GM21619 (cell line): ENCODE measurements at regions not wholly inside any gene's neighbourhood (a gene's known extent, or its start where the extent isn't known, plus 50 kb on each side); places are given as distances from the start of the nearest gene placed in this dataset.
"Not testable (repeated sequence)": the region's sequence is repeated elsewhere in the genome, so short reads cannot be mapped to it uniquely, and the experiment has no call there.

Source experiments
- ATAC-seq: cut with Tn5 transposase; IDR thresholded peaks from one replicate; pipeline ENCODE4 v1.9.1; 2021; ENCODE audit not compliant: unreplicated experiment

GRCh38 chr2:2773692-2774091 is 442.6 kb upstream of the MYT1L start:
- ATAC-seq: no peak

GRCh38 chr2:2773080-2773479 is 442.0 kb upstream of the MYT1L start:
- not testable (repeated sequence) for ATAC-seq

GRCh38 chr2:2771721-2772411 is 440.8 kb upstream of the MYT1L start:
- no peak for ATAC-seq

GRCh38 chr2:2769481-2770431 is 438.7 kb upstream of the MYT1L start:
- no peak for ATAC-seq

GRCh38 chr2:2768476-2768875 is 437.4 kb upstream of the MYT1L start:
- no peak for ATAC-seq

GRCh38 chr2:2767837-2768236 is 436.8 kb upstream of the MYT1L start:
- ATAC-seq: no peak

- no peak for ATAC-seq
These were observed 434.9 kb upstream of the MYT1L start for GRCh38 chr2:2765839-2766495.

GRCh38 chr2:2765176-2765800 is 434.2 kb upstream of the MYT1L start:
- ATAC-seq: no peak

GRCh38 chr2:2764739-2765138 is 433.7 kb upstream of the MYT1L start:
- no peak for ATAC-seq

- no peak for ATAC-seq
These were observed 432.9 kb upstream of the MYT1L start for GRCh38 chr2:2764001-2764355.

GRCh38 chr2:2763351-2764000 is 432.4 kb upstream of the MYT1L start:
- ATAC-seq: no peak

- no peak for ATAC-seq
These were observed 431.8 kb upstream of the MYT1L start for GRCh38 chr2:2762913-2763312.

- no peak for ATAC-seq
These were observed 431.3 kb upstream of the MYT1L start for GRCh38 chr2:2762166-2762908.

- no peak for ATAC-seq
These were observed 427.8 kb upstream of the MYT1L start for GRCh38 chr2:2758793-2759367.

GRCh38 chr2:2757764-2758163 is 426.7 kb upstream of the MYT1L start:
- ATAC-seq: no peak

GRCh38 chr2:2756886-2757285 is 425.8 kb upstream of the MYT1L start:
- no peak for ATAC-seq

GRCh38 chr2:2755990-2756389 is 424.9 kb upstream of the MYT1L start:
- ATAC-seq: no peak

- no peak for ATAC-seq
These were observed 423.9 kb upstream of the MYT1L start for GRCh38 chr2:2754940-2755339.

GRCh38 chr2:2751715-2752315 is 420.7 kb upstream of the MYT1L start:
- no peak for ATAC-seq
